ENCODE measurements at regions not wholly inside any gene's neighbourhood (a gene's known extent, or its start where the extent isn't known, plus 50 kb on each side); places are given as distances from the start of the nearest gene placed in this dataset.
"Not testable (repeated sequence)": the region's sequence is repeated elsewhere in the genome, so short reads cannot be mapped to it uniquely, and the experiment has no call there.

GRCh38 chr18:14460364-14460763 lies 83.0 kb downstream of the POTEC start:
- not testable (repeated sequence) for ATAC-seq; DNase-seq (ENCODE audit: low spot score)

DNA sequence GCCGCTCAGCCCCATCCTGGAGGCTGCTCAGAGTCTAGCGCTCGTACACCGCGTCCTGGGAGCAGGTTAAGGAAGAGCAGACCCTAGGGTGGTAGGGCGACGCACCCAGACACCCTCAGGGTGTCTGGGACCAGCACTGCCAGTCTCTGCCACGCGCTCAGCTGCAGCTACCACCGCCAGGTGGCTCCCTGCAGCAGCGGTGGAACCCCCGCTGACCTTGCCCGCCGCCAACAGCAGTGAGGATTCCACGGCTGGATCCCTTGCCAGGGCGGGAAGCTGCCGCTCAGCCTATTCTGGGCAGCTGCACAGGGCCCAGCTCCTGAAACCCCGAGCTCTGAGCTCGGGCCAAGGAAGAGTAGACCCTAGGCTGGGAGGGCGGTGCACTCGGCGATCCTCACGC lies 83.6 kb downstream of the POTEC start:
- not testable (repeated sequence) for ATAC-seq; DNase-seq (ENCODE audit: low spot score)

- ATAC-seq (peak; percentile 36), DNase-seq (ENCODE audit: low spot score) (peak; percentile 91)
These were observed 85.1 kb downstream of the POTEC start for GRCh38 chr18:14458009-14458945.

- ATAC-seq, result peak; percentile 45
- DNase-seq (ENCODE audit: low spot score), result not testable (repeated sequence)
These were observed 92.8 kb downstream of the POTEC start for GRCh38 chr18:14450637-14451009.

DNA sequence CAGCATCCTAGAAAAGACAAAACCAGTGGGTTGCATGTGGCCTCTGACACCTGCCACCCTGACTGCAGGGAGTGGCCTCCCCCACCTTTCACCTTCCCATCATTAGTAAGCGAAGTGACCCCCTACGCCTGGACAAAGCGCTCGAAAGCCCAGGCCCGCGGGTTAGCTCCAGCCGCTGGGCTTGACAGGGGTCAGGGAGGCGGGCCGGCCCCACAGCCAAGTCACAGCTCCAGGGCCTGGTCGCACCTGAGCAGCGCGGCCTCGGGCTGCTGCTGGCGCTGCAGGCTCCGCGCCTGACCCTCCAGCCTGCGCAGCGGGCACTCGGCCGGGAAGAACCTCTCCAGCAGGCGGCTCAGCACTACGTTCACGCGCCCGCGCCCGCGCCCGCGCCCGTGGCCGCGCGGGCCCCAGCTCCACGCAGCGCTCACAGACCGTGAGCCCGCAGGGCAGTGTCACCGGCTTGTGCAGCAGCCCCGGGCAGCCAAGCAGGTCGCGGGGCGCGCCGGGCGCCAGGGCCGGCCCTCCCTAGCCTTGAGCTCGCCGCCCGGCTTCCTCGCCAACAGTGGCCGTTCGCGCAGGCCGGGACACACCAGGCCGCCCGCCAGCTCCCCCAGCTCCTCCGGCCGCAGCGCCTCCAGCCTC lies 93.3 kb downstream of the POTEC start:
- ATAC-seq (peak; percentile 95), DNase-seq (ENCODE audit: low spot score) (peak; percentile 63)

DNA sequence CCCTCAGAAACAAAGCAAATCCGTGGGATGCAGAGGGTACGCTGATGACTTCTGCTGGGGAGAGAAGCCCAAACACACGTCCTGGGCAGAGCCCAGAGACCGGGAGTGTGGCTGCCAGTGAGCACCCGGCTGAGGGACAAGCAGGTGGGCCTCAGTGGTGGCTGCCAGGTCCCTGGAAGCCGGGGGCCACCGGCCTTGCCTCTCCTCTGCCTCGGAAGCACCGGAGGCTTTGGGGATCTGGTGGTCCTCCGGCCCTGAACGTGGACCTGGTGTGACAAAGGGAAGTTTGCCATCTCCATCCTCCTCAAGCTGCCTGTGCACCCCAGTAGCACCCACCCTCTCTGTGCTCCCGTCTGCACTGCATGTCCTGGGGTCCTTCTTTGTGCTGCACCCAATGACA lies 94.3 kb downstream of the POTEC start:
- not testable (repeated sequence) for DNase-seq (ENCODE audit: low spot score)

GRCh38 chr18:14447715-14448114 lies 95.7 kb downstream of the POTEC start:
- ATAC-seq; DNase-seq (ENCODE audit: low spot score): not testable (repeated sequence)

More for the DNA sequence above, 94.3 kb downstream of the POTEC start:
- ATAC-seq, result not testable (repeated sequence)

- DNase-seq (ENCODE audit: low spot score); ATAC-seq: not testable (repeated sequence)
These were observed 107.9 kb downstream of the POTEC start for GRCh38 chr18:14435460-14435859.

GRCh38 chr18:14432371-14432770 lies 111.0 kb downstream of the POTEC start:
- not testable (repeated sequence) for ATAC-seq; DNase-seq (ENCODE audit: low spot score)

- DNase-seq (ENCODE audit: low spot score) (peak; percentile 91), ATAC-seq (peak; percentile 61)
These were observed 112.3 kb downstream of the POTEC start for GRCh38 chr18:14431031-14431521.

DNA sequence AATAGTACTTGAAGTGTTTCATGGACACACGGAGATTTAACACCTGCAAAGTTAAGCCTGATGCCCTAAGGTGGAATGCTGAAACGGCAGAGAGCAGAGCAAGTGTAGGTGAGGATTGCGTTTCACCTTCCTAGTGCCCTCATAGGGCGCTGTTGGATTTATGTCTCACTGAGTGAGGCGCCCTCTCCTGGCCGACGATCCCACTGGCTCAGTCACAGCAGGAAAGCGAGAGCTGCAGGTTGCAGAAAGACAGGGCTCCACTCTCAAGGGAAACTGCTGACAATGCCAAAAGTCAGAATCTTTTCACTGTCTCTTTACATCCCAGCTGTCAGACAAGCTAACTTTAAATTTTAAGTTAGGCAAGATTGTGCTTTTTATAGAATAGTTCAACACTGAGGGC lies 127.6 kb downstream of the POTEC start:
- DNase-seq (ENCODE audit: low spot score), result peak; percentile 48
- ATAC-seq, result not testable (repeated sequence)

- DNase-seq (ENCODE audit: low spot score); ATAC-seq: not testable (repeated sequence)
These were observed 128.0 kb downstream of the POTEC start for GRCh38 chr18:14415399-14415798.

DNA sequence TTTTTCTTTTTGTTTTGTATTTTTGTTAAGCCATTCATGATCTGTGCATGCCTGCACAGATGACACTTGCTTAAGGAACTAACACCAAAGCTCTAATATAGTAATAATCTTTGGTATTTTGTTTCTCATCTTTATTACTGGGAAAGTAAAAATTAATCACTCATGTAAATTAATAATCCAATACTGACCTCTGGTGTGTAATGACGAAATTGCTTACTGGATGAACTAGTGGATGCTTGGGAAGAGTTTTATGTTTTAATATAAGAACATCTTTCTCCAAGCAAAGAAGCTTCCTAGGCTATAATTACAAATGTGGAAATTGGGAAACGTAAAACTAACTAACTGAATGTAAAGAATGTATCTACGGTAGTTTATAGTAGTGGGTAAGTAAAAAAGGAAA lies 147.9 kb downstream of the POTEC start:
- DNase-seq (ENCODE audit: low spot score); ATAC-seq: not testable (repeated sequence)

- DNase-seq (ENCODE audit: low spot score); ATAC-seq: not testable (repeated sequence)
These were observed 149.8 kb downstream of the POTEC start for GRCh38 chr18:14393563-14394103.

DNA sequence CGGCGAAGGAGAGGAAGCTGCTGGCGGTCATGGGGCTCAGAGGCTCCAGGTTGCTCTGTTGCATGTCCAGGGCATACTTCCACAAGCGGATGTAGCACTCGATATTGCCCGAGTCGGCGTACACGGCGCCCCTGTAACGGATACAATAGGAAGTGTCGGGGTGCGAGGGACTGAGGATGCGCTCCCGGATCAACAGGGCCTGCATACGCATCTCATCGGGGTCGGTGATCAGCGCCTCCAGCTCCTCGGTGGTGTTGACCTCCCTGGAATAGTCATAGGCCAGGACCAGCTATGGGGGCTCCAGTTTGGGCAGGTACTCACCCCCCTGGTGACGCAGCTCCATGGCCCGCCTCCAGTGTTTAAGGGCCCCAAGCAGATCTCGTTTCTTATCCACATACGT lies 150.8 kb downstream of the POTEC start:
- not testable (repeated sequence) for ATAC-seq; DNase-seq (ENCODE audit: low spot score)

GRCh38 chr18:14384961-14385360 lies 158.4 kb downstream of the POTEC start:
- ATAC-seq; DNase-seq (ENCODE audit: low spot score): not testable (repeated sequence)

- ATAC-seq; DNase-seq (ENCODE audit: low spot score): not testable (repeated sequence)
These were observed 160.7 kb downstream of the POTEC start for GRCh38 chr18:14382666-14383065.

DNA sequence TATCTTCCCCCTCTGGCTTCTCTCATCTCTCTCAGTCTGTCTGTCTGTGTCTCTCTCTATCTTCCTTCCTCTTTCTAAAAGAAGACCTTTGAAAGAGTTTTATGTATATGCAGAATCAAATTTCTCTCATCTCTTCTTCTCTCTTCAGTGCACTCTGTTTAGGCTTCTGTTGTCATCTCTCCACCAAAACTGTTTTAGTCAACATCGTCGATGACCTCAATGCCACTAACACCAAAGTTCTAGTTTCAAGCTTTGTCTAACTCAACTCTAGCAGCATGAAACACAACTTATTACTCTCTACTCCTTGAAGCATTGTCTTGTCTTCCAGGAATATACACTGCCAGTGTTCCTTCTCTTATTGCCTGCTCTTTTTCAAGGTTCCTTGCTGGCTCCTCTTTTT lies 163.9 kb downstream of the POTEC start:
- not testable (repeated sequence) for ATAC-seq; DNase-seq (ENCODE audit: low spot score)

DNA sequence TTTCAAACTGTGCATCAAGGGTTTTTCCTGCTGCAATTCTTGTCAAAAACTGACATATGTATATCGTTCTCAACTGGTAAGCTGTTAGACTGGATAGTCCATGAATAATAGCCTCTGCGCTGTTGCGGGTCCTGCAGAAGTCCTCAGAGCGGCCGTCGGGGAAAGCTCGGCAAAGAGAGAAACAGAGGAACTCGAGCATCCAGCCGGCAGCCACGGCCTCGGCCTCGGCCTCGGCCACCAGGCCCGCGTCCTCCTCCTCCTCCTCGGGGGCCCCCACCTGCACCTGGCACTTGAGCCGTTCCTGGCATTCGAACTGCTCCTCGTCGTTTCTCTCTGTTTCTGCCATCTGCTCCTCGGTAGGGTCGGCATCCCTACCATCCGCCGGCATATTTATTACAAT lies 165.0 kb downstream of the POTEC start:
- not testable (repeated sequence) for ATAC-seq; DNase-seq (ENCODE audit: low spot score)

DNA sequence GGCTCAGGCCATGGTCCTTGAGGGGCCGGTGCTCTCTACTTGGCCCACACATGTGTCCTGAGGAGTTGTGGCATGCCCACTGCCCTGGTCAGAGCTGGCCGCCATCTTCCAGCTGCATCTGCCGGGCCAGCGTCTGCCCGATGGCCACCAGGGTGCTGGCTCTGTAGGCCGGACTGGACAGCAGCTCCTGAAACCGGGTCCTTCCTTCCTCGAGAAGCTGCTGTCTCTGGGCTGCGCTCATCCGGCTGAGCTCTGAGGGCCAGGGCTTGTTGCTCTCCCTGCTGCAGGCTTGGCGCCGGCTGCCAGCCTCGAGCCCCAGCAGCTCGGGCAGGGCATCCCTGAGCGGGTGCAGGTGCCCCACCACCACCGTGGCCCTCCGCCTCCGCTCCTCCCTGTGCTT lies 182.1 kb downstream of the POTEC start:
- DNase-seq (ENCODE audit: low spot score), result not testable (repeated sequence)

More for the DNA sequence above, 182.1 kb downstream of the POTEC start:
- not testable (repeated sequence) for ATAC-seq
